ENCODE measurements at regions not wholly inside any gene's neighbourhood (a gene's known extent, or its start where the extent isn't known, plus 50 kb on each side); places are given as distances from the start of the nearest gene placed in this dataset.

GRCh38 chr6:119544325-119545175 is 195.0 kb upstream of the MAN1A1 start:
- no peak for TF ChIP-seq CTCF (IDR thresholded peaks at IDR 0.05)
- TF ChIP-seq POLR2A (IDR thresholded peaks at IDR 0.05) = no peak

All from Peyer's patch (tissue), 4 donors.